ENCODE measurements at regions not wholly inside any gene's neighbourhood (a gene's known extent, or its start where the extent isn't known, plus 50 kb on each side); places are given as distances from the start of the nearest gene placed in this dataset.
"Not testable (repeated sequence)": the region's sequence is repeated elsewhere in the genome, so short reads cannot be mapped to it uniquely, and the experiment has no call there.

DNA sequence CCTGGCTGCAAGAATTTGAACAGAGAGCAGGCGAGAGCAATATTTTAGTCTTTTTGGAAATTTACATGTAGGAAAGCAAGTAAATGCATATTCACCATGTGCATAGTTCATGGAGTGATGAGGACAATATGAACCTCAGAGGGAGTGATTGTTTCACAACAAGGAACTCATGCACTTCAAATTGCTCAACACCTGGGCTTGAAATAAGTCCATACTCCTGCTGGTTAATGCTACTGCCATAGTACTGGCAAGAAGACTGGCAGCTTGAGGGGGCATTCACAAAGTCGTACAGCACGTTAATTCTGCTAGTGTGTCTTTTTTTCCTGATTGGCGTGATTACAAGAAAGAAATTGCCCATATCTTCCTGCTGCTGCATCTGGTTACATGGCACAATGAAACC is 267.6 kb downstream of the PCDH17 start:
- DNase-seq (ENCODE audit: low read depth in 4 of 4, low spot score in 3 of 4), result no peak

- DNase-seq (ENCODE audit: low read depth in 4 of 4, low spot score in 3 of 4), result not testable (repeated sequence)
These were observed 278.3 kb downstream of the PCDH17 start for GRCh38 chr13:57909833-57910232.

DNA sequence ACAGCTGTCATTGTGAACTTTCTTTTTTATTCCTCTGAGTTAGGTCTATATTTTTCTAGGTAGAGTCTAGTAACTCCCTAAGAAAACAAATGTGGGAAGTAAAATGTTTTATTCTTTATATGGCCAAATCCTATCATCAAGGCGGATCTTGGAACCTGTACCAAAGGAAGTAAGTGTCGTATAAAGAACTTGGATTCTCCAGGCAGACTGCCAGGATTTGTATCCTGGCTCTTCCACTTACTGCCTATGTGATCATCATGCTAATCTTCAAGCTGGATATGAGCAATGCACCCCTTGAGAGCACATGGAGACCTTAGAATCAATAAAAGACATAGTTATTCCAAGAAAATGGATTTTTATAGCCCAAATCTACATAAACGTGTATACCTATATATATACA is 286.5 kb downstream of the PCDH17 start:
- no peak for DNase-seq (ENCODE audit: low read depth in 4 of 4, low spot score in 3 of 4)

- no peak for DNase-seq (ENCODE audit: low read depth in 4 of 4, low spot score in 3 of 4)
These were observed 287.4 kb downstream of the PCDH17 start for GRCh38 chr13:57918913-57919312.

GRCh38 chr13:57925250-57925649 is 293.7 kb downstream of the PCDH17 start:
- no peak for DNase-seq (ENCODE audit: low read depth in 4 of 4, low spot score in 3 of 4)

DNA sequence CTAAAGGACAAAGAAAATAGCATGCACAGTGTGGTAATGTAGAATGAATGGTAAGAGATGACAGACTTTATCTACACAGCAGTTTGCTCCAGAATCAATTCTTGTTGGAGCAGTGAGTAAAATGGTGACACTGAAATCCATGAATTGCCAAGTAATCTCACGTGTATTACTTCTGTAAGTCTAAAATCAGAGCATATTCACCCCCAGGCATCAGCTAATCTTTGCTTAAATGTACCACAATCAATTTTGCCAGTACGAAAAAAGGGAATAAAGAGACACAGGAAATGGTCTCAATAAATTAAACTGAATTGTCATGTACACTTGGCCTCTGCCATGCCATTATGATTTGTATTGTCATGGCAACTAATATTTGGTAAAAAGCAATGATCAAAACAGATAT is 294.2 kb downstream of the PCDH17 start:
- DNase-seq (ENCODE audit: low read depth in 4 of 4, low spot score in 3 of 4), result no peak

- DNase-seq (ENCODE audit: low read depth in 4 of 4, low spot score in 3 of 4), result no peak
These were observed 300.5 kb downstream of the PCDH17 start for GRCh38 chr13:57932061-57932460.

DNA sequence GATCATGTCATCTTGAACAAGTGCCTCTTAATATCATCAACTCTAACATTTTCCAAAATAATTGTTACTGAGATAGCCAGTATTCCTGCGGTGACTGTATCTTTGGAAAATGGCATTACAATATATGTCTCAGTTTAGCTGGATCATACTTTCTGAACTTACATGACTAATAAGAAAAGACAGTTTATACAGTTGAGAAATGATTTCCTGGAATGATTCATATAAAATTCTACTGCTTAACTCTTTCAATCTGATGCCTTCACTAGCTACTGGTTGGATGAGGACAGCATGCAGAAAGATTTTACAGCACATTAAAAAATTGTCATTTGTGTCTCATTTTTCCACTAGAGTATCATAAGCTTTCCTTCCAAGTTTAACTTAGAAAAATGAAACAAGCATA is 302.1 kb downstream of the PCDH17 start:
- no peak for DNase-seq (ENCODE audit: low read depth in 4 of 4, low spot score in 3 of 4)

- no peak for DNase-seq (ENCODE audit: low read depth in 4 of 4, low spot score in 3 of 4)
These were observed 304.4 kb downstream of the PCDH17 start for GRCh38 chr13:57935965-57936364.

DNA sequence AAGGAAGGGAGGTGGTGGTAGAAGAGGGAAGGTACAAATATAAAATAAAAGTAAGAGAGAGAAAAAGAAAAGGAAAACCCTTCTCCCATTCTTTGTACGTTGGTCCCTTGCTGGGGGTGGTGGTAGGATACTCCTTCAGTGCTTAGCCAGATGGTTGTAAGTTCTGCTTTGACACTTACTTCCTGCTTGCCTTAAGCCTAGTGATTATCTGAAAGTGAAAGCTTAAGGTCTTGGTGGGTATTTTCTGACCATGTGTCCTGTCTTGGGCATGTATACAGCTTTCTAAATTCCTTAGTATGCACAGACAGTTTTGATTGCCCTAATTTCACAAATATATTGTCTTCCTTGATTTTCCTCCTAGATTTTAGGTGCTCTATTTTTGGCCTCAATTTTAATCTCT is 314.8 kb downstream of the PCDH17 start:
- no peak for DNase-seq (ENCODE audit: low read depth in 4 of 4, low spot score in 3 of 4)

- no peak for DNase-seq (ENCODE audit: low read depth in 4 of 4, low spot score in 3 of 4)
These were observed 317.3 kb downstream of the PCDH17 start for GRCh38 chr13:57948884-57949283.

DNA sequence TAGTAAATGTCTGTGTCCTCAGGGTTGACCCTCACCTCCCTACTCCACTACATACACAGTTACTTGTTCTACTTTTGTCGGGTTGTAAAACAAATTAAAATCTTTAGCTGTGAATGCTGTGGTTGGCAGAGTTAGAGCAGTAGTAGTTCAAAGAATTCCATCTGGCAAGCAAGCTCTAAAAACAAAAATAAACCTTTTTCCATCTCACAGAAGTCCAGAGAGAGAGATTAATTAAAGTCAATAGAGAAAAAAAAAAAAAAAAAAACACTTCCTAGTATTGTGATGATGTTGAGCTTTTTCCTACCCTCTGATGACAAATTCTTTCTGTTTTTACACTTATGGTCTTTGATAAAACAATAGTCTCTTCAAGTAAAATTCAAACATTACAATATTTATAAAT is 338.4 kb downstream of the PCDH17 start:
- DNase-seq (ENCODE audit: low read depth in 4 of 4, low spot score in 3 of 4), result no peak

GRCh38 chr13:57970404-57970803 is 338.9 kb downstream of the PCDH17 start:
- DNase-seq (ENCODE audit: low read depth in 4 of 4, low spot score in 3 of 4), result no peak

DNA sequence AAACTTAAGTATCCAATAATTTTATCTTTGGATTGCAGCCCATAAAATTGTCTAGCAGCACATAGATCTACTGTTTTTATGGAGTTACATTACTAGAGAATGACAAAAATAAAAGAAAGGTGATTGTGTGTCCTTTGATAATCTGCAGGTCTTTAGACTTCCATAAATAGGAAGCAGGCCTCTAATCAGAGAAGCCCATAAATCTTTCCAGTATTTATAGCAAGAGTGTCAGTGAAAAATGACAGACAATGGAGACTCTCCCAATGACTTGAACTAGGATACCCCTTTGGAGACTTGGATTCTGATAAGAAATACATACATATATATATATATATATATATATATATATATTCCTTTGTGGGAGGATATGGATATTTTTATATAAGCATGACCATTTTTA is 351.2 kb downstream of the PCDH17 start:
- DNase-seq (ENCODE audit: low read depth in 4 of 4, low spot score in 3 of 4), result no peak

GRCh38 chr13:57988276-57988675 is 356.7 kb downstream of the PCDH17 start:
- DNase-seq (ENCODE audit: low read depth in 4 of 4, low spot score in 3 of 4), result no peak

DNA sequence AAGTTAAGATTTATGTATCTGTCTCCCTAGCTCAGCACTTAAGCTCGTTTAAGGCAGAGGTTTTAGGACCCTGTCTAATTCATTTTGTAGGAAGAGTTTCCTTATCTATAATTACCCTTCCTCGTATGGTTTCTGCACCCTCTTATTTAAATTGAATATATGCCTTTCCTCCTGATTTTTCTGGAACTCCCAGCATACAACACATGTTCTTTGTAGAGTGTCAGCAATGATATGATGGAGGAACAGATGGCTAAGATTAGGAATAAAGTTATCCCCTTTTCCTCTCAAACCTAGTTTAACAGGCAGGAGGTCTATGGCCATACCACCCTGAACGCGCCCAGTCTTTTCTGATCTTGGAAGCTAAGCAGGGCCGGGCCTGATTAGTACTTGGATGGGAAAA is 359.5 kb downstream of the PCDH17 start:
- DNase-seq (ENCODE audit: low read depth in 4 of 4, low spot score in 3 of 4), result no peak

GRCh38 chr13:57992416-57992815 is 360.9 kb downstream of the PCDH17 start:
- no peak for DNase-seq (ENCODE audit: low read depth in 4 of 4, low spot score in 3 of 4)

- no peak for DNase-seq (ENCODE audit: low read depth in 4 of 4, low spot score in 3 of 4)
These were observed 365.2 kb downstream of the PCDH17 start for GRCh38 chr13:57996717-57997116.

DNA sequence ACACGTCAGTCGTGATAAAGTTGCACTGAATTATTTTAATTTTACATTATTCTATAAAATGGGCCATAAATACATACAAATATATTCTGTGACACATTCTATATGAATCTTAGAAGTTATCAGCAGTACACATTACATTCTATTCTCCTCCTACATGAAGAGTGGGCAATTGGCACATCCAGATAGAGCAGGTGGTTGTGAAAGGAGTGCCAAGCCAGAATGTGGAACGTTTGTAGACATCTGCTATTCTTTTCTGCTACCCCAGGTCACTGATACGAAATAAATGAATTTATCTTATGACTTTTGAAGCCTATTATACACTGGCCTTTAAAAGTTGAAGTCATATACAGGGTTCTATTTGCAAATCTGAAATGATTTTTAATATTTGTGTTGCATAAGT is 373.2 kb downstream of the PCDH17 start:
- DNase-seq (ENCODE audit: low read depth in 4 of 4, low spot score in 3 of 4), result no peak

- DNase-seq (ENCODE audit: low read depth in 4 of 4, low spot score in 3 of 4), result no peak
These were observed 386.5 kb downstream of the PCDH17 start for GRCh38 chr13:58018020-58018419.

DNA sequence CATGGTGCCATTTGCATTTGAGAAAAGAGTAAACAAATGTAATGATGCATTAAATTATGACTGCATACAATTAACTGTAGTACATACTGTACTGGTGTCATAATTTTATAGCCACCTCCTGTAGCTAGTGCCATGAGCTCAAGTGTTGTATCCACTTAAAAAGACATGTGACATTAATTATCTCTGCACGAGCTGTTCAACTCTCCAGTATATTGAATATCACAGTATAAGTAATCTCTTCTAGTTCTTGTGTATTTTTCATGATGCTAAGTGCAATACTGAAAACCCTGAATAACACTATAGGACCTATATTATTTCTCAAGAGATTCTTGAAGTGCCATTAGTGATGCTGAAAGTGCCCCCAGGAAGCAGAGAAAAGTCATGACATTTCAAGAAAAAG is 387.3 kb downstream of the PCDH17 start:
- no peak for DNase-seq (ENCODE audit: low read depth in 4 of 4, low spot score in 3 of 4)

GRCh38 chr13:58024103-58024502 is 392.6 kb downstream of the PCDH17 start:
- no peak for DNase-seq (ENCODE audit: low read depth in 4 of 4, low spot score in 3 of 4)

GRCh38 chr13:58025821-58026220 is 394.3 kb downstream of the PCDH17 start:
- no peak for DNase-seq (ENCODE audit: low read depth in 4 of 4, low spot score in 3 of 4)

Measured in right renal pelvis (tissue), 4 donors.